Prostate gland (tissue), 2 donors: ENCODE measurements at regions not wholly inside any gene's neighbourhood (a gene's known extent, or its start where the extent isn't known, plus 50 kb on each side); places are given as distances from the start of the nearest gene placed in this dataset.
A peak's percentile ranks its signal among the peaks of the same experiment; 100 is the strongest.

ENCODE experiments used
- POLR2A ChIP-seq: fragments of 450-650 bp; IDR thresholded peaks from one replicate; pipeline ENCODE4 v1.6.1; 2016; ENCODE audit warnings: antibody characterized with exemption, mild to moderate bottlenecking
- POLR2AphosphoS5 ChIP-seq: sonication (generic); formaldehyde crosslinking; IDR thresholded peaks from one replicate; pipeline ENCODE4 v1.6.1; 2017; ENCODE audit warnings: antibody characterized with exemption
- TF ChIP-seq, protein P1 (sequence below), 4 experiments: fragments of 200-600 bp in 2 of 4; fragments of 450-650 bp in 2 of 4; sonication (generic) in 2 of 4; IDR thresholded peaks; 1 replicate in 3 of 4; 2 replicates in 1 of 4; pipeline ENCODE4 v1.5.1; 2016 to 2019; ENCODE audit warnings: antibody characterized with exemption in 4 of 4, mild to moderate bottlenecking in 2 of 4, moderate library complexity in 2 of 4

- TF ChIP-seq POLR2AphosphoS5: peak; percentile 83
- TF ChIP-seq, protein P1, sequence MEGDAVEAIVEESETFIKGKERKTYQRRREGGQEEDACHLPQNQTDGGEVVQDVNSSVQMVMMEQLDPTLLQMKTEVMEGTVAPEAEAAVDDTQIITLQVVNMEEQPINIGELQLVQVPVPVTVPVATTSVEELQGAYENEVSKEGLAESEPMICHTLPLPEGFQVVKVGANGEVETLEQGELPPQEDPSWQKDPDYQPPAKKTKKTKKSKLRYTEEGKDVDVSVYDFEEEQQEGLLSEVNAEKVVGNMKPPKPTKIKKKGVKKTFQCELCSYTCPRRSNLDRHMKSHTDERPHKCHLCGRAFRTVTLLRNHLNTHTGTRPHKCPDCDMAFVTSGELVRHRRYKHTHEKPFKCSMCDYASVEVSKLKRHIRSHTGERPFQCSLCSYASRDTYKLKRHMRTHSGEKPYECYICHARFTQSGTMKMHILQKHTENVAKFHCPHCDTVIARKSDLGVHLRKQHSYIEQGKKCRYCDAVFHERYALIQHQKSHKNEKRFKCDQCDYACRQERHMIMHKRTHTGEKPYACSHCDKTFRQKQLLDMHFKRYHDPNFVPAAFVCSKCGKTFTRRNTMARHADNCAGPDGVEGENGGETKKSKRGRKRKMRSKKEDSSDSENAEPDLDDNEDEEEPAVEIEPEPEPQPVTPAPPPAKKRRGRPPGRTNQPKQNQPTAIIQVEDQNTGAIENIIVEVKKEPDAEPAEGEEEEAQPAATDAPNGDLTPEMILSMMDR (IDR thresholded peaks at IDR 0.05): no peak
- no peak for TF ChIP-seq POLR2A
These were observed 222.5 kb upstream of the GSE1 start for GRCh38 chr16:85390511-85391174.
